PFSK-1 (cell line): ENCODE measurements at regions not wholly inside any gene's neighbourhood (a gene's known extent, or its start where the extent isn't known, plus 50 kb on each side); places are given as distances from the start of the nearest gene placed in this dataset.

Source experiments
- FOXP2 ChIP-seq: optimal IDR thresholded peaks from 2 replicates; pipeline ENCODE3; 2011; ENCODE audit warnings: borderline replicate concordance, control low read depth, inconsistent platforms; ENCODE audit not compliant: insufficient read depth; ENCODE audit errors: extremely low read length, extremely low read depth
- POLR2AphosphoS5 ChIP-seq: IDR thresholded peaks from 2 replicates; pipeline ENCODE4 v1.6.1; 2012; ENCODE audit warnings: low read depth, mild to moderate bottlenecking, control low read depth, low read length, moderate library complexity
- REST ChIP-seq, 2 experiments: IDR thresholded peaks; 2 replicates each; pipeline versions ENCODE4 v1.6.1 to v1.8.0; 2011 to 2012; ENCODE audit warnings: low read depth in 2 of 2, low read length in 2 of 2, control low read depth in 1 of 2, inconsistent platforms in 1 of 2, mild to moderate bottlenecking in 1 of 2, moderate library complexity in 1 of 2; ENCODE audit not compliant: insufficient read depth in 1 of 2
- SIN3A ChIP-seq: IDR thresholded peaks from 2 replicates; pipeline ENCODE4 v1.6.1; 2012; ENCODE audit warnings: mild to moderate bottlenecking, low read length, moderate library complexity, borderline replicate concordance; ENCODE audit not compliant: insufficient read depth
- TAF1 ChIP-seq: IDR thresholded peaks from 2 replicates; pipeline ENCODE4 v1.6.1; 2012; ENCODE audit warnings: low read length, control low read depth, borderline replicate concordance; ENCODE audit not compliant: insufficient read depth

- TF ChIP-seq SIN3A (no peak), REST (IDR thresholded peaks at IDR 0.05; ENCODE audit: insufficient read depth in 1 of 2, low read depth in 2 of 2, low read length in 2 of 2) (no peak), POLR2AphosphoS5 (no peak)
Observed at GRCh38 chr1:87202451-87202850, 126.2 kb upstream of the LMO4 start.

DNA sequence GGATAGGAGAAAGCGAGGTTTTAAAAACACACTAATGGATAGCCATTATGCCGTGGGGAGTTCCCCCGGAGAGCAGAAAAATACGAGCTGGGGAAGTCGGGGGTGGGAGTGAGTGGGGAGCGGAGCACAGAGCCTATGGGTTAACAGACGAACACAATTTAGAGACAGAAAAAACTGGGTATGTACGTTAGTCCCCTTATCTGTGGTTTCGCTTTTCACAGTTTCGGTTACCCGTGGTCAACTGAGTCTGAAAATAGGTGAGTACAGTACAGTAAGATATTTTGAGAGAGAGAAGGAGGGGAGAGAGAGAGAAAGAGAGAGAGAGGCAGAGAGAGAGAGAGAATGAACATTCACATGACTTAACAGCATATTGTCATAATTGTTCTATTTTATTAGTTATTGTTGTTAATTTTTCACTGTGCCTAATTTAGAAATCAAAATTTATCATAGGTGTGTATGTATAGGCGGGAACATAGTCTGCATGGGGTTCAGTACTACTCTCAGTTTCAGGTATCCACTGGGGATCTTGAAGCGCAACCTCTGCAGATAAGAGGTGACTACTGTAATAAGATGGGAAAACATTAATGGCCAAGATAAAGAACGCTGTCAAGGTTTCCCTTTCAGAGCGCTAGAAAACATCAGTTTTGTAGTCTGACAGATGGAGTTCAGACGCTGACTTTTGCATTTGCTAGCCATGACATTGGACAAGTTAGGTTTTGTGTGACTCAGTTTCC is 125.6 kb upstream of the LMO4 start:
- TF ChIP-seq REST (IDR thresholded peaks at IDR 0.05; ENCODE audit: insufficient read depth in 1 of 2, low read depth in 2 of 2, low read length in 2 of 2) (no peak), SIN3A (no peak)

GRCh38 chr1:87203904-87204303 is 124.8 kb upstream of the LMO4 start:
- TF ChIP-seq FOXP2 (no peak), POLR2AphosphoS5 (no peak), REST (IDR thresholded peaks at IDR 0.05; ENCODE audit: insufficient read depth in 1 of 2, low read depth in 2 of 2, low read length in 2 of 2) (no peak), SIN3A (no peak), TAF1 (no peak)

DNA sequence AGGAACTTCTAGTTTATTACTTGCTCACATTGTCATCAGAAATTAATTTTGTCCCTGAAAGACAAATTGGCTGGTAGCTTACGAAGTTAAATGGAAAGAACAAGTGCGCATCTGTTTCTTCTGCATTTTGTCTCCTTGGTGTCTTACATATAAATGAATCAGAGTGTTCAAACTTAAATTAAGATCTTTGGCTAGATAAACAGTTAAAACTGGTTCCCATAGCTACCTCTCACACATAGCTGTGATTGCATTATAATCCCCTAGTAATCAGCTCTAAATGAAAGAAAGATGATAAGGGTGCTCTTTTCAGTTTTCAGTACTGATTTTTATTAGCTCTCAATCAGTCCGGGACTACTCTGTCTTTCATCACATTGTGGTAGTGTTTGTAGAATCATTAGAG is 124.2 kb upstream of the LMO4 start:
- TF ChIP-seq POLR2AphosphoS5 (no peak), REST (IDR thresholded peaks at IDR 0.05; ENCODE audit: insufficient read depth in 1 of 2, low read depth in 2 of 2, low read length in 2 of 2) (no peak), FOXP2 (no peak), TAF1 (no peak), SIN3A (no peak)

DNA sequence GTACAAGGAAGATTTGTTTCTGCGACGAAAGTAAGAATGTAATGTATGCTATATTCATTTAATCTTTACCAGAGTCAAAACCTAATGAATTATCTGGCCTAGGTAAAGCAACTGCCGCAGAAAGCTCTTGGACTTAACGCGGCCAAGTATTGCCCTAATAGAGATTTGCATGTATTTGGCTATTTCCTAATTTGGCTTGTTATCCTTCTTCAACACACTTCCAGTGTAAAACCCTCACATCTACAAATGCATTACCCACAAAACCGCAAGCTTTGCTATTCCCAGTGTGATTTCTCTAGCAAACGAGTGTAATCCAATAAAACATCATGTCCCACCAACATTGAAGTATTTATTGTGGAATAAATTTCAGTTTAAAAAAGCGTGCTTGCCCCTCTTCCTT is 123.8 kb upstream of the LMO4 start:
- TF ChIP-seq TAF1: no peak
- TF ChIP-seq POLR2AphosphoS5: no peak
- no peak for TF ChIP-seq FOXP2
- no peak for TF ChIP-seq SIN3A
- TF ChIP-seq REST (IDR thresholded peaks at IDR 0.05; ENCODE audit: insufficient read depth in 1 of 2, low read depth in 2 of 2, low read length in 2 of 2): no peak
